ENCODE measurements at regions not wholly inside any gene's neighbourhood (a gene's known extent, or its start where the extent isn't known, plus 50 kb on each side); places are given as distances from the start of the nearest gene placed in this dataset.
"Not testable (repeated sequence)": the region's sequence is repeated elsewhere in the genome, so short reads cannot be mapped to it uniquely, and the experiment has no call there.

DNA sequence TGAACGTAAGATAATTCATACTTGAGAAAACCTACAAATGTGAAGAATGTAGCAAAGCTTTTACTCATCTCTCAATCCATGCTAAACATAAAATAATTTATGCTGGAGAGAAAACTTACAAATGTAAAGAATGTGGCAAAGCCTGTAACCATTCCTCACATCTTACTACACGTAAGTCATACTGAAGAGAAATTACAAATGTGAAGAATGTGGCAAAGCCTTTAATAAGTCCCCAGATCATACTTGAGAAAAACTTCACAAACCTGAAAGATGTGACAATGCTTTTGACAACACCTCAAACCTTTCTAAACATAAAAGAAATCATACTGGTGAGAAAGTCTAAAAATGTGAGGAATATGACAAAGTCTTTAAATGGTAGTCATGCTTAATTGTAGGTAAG is 89.4 kb downstream of the ZNF675 start:
- no peak for DNase-seq

DNA sequence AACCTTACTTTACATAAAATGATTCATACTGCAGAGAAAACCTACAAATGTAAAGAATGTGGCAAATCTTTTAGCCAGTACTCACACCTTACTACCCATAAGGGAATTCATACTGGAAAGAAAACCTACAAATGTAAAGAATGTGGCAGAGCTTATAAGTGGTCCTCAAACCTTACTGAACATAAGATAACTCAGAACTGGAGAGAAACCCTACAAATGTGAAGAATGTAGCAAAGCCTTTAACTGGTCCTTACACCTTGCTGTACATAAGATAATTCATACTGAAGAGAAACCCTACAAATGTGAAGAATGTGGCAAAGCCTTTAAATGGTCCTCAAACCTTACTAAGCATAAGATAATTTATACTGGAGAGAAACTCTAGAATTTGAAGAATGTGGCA is 90.1 kb downstream of the ZNF675 start:
- no peak for DNase-seq

DNA sequence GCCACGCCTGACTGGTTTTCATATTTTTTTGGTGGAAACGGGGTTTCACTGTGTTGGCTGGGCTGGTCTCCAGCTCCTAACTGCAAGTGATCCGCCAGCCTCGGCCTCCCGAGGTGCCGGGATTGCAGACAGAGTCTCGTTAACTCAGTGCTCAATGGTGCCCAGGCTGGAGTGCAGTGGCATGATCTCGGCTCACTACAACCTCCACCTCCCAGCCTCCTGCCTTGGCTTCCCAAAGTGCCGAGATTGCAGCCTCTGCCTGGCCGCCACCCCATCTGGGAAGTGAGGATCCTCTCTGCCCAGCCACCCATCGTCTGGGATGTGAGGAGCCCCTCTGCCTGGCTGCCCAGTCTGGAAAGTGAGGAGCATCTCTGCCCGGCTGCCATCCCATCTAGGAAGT is 92.7 kb downstream of the ZNF675 start:
- DNase-seq, result not testable (repeated sequence)

DNA sequence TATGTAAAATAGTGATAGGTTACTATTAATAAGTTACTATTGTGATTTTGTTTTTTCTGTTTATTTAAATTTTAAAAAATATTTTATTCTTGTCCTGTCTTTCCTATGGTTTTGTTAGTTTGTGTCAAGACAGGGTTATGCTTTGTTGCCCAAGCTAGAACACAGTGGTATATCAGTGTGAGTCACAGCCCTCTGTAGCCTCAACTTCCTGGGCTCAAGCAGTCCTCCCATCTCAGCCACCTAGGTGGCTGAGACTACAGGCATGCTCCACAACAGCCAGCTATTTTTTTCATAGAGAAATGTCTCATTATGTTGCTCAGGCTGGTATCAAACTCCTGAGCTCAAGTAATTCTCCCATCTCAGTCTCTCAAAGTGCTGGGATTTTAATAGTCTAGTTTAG is 99.5 kb downstream of the ZNF675 start:
- DNase-seq, result no peak

DNA sequence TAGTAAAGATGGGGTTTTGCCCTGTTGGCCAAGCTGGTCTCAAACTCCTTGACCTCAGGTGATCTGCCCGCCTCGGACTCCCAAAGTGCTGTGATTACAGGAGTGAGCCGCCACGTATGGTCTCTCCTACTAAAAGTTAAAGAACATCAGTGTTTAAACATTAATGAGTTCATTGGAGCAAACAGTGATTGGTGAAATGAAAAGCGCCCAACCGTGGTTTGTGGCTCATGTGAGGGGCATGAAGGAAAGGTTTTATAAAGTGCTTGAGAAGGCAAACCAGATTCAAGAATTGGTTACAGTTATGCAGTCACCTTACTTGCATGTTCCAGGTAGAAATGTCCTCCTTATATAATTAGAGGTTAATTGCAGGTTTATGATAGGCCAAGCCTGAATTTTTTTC is 109.5 kb downstream of the ZNF675 start:
- DNase-seq, result no peak

DNA sequence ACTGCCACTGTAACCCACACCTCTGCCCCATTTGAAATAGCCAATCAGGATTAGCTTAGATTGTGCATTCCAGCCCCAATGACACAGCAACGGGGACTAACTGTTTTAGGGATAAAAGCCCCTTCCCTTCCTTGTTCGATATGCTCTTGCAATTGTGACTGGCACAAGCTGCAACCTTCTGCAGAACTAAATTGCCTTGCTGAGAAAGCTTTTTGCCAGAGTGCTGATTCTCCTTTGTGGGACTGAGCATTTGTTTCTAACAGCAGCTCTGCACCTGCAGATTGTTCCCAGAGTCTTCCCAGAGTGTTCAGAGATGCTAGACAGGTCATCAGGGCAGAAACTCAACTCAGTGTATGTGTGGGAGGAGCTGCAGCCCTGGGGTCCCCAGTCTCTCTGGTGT is 115.8 kb downstream of the ZNF675 start:
- DNase-seq, result no peak

DNA sequence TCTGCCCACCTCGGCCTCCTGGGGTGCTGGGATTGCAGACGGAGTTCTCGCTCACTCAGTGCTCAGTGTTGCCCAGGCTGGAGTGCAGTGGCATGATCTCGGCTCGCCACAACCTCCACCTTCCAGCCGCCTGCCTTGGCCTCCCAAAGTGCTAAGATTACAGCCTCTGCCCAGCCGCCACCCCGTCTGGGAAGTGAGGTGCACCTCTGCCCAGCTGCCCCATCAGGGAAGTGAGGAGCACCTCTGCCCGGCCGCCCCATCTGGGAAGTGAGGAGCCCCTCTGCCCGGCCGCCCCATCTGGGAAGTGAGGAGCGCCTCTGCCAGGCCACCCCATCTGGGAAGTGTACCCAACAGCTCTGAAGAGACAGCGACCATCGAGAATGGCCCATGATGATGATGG is 118.9 kb downstream of the ZNF675 start:
- not testable (repeated sequence) for DNase-seq

DNA sequence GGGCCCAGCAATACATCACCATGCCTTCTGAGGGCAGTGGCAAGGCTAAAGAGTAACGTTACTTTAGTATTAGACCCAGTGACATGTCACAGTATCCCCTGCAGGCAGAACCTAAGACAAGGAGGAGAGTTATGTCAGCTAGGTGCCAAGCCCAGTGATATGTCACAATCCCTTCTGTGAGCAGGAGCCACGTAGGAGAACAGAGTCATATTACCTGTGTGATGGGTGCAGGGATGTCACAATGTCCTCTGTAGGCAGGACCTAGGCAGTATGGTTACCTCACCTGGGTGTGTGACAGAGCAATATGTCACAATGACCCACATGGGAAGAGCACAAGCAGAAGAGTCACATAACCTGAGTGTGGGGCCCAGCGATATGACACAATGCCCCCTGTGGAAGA is 121.8 kb downstream of the ZNF675 start:
- no peak for DNase-seq

DNA sequence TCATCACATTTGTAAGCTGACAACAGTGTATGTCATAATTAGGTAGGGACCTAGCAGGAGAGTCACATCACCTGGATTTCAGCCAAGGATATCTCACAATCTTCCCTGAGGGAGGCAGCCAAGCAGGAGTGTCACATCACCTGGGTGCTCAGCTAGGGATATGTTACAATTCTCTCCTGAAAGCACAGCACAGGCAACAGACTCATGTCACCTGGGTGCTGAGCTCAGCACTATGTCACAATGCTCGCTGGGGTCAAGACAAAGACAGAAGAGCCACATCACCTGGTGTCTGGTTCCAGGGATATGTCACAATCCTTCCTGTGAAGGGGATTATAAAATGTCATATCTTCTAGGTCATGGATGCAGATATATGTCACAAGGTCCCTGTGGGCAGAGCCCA is 123.7 kb downstream of the ZNF675 start:
- no peak for DNase-seq

DNA sequence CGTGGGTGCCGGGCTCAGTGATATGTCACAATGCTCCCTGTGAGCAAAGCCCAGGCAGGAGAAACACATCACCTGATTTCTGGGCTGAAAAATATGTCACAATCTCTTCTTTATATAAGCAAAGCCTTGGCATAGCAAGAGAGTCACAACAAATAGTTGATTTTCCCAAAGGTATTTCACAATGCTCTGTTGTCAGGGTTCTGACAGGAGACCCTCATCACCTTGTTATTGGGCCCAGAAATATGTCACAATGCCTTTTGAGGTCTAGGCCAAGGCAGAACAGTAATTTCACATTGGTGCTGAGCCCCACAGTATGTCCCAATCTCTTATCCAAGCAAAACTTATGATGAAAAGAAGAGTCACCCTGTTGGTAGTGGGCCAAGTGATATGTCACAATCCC is 125.7 kb downstream of the ZNF675 start:
- DNase-seq, result no peak

DNA sequence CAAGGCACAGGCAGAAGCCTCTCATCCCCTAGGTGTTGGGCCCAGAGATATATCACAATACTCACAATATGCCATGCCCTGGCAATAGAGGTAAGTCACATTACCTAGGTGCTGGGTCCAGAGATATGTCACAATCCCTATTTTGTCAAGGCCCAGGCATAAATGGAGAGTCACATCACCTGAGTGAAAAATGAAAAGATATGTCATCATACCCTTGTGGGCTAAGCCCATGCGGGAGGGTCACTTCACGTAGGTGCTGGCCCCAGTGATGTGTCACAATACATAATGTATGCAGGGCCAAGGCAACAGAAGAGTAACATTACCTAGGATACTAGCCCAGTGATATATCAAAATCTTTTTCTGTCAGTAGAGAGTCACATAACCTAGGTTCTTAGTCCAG is 127.0 kb downstream of the ZNF675 start:
- no peak for DNase-seq

DNA sequence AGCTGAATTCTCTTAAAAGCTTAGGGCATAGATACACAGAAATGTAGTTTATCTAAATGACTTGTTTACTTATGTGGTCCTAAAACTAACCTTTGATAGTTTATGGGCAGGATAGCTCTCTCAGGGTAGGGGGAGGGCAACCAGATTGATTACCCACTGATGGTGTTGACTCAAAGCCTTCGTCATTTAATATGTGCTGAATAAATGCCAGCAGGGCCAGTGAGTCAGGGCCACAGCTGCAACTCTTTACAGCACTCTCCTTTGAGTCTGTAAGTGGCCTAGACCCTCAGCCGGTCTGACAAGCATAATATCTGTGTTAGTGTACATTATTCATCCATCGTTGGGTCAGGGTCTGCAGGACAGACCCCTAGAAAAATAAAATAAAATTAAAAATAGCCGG is 128.5 kb downstream of the ZNF675 start:
- DNase-seq, result no peak

DNA sequence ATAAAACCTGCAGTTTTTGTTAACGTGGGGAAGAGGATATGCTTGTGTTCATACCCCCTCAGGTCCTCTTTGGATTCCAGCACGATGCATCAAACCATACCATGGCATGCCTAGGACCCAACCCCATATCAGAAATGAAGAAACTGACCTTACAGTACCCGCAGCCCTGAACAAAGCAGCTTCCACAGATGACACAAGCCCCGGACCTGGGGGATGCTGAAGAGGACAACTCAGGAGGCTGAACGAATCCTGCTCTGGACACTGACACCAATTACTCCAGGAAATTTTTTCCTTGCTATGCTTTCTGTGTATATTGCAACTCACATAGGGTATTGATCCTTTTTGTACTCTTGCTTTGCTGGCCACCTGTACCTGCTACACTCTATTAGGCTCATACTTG is 129.6 kb downstream of the ZNF675 start:
- DNase-seq, result no peak

DNA sequence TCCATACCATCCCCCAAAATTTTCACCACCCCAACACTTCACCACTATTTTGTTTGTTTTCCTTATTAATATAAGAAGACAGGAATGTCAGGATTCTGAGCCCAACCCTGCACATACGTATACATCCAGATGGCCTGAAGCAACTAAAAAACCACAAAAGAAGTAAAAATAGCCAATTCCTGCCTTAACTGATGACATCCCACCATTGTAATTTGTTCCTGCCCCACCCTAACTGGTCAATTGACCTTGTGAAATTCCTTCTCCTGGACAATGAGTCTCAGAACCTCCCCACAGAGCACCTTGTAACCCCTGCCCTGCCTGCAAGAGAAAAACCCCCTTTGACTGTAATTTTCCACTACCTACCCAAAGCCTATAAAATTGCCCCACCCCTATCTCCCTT is 132.5 kb downstream of the ZNF675 start:
- DNase-seq, result no peak

DNA sequence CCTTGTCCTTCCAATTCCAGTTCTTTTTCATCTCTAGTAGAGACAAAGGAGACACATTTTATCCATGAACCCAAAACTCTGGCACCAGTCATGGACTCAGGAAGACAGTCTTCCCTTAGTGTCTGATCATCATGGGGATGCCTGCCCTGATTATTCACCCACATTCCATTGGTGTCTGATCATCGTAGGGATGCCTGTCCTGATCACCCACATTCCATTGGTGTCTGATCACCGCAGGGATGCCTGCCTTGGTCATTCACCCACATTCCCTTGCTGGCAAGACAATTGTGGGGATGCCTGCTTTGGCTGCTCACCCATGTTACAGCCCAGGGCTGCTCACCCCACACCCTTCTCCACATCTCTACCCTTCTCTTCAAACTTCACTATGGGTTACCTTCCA is 136.9 kb downstream of the ZNF675 start:
- not testable (repeated sequence) for DNase-seq

DNA sequence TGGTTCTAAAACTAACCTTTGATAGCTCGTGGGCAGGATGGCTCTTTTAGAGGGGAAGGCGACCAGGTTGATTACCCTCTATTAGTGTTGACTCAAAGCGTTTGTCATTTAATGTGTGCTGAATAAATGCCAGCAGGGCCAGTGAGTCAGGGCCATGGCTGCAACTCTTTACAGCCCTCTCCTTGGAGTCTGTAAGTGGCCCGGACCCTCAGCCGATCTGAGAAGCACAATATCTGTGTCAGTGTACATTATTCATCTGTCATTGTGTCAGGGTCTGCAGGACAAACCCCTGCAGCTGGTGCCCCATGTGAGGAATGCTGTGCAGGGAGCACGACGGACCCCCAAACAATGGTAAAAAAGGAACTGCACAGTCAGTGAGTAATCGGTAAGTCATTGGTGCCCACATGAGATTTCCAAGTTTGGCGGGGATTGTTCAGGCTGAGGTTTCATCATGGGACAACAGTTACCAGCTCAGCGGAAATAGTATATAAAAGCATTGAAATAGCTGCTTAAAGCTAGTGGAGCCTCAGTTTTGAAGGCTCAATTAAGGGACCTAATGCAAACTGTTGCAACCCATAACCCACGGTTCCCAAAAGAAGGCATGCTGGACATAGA is 139.1 kb downstream of the ZNF675 start:
- DNase-seq, result no peak

DNA sequence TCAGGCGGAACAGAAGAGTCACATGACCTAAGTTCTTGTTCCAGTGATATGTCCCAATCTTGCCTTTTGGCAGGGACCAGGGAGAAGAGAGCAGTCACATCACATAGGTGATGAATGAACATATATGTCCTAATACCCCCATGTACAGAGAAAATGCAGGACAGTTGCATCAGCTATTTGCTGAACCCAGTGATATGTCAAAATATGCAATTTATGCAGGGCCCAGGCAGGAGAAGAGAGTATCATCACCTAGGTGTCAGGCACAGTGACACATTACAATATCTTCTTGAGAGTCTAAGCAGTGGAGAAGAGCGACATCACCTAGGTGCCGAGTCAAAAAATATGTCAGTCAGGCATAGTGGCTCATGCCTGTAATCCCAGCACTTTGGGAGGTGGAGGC is 139.9 kb downstream of the ZNF675 start:
- no peak for DNase-seq

DNA sequence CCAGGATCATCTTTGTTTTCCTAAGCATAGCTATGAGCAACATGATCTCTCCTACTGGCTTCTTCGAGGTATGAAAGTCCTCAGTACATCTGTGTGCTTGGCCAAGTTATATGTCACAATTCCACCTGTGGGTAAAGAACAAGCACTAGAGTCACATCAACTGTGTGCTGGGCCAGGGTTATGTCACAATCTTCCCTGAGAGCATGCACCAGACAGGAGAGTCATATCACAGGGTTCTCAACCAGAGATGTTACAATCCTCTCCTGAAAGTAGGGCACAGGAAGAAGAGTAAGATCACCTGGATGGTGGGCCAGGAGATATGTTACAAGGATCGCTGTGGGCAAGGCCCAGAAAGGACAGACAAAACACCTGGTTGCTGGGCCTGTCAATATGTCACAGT is 143.7 kb downstream of the ZNF675 start:
- no peak for DNase-seq

DNA sequence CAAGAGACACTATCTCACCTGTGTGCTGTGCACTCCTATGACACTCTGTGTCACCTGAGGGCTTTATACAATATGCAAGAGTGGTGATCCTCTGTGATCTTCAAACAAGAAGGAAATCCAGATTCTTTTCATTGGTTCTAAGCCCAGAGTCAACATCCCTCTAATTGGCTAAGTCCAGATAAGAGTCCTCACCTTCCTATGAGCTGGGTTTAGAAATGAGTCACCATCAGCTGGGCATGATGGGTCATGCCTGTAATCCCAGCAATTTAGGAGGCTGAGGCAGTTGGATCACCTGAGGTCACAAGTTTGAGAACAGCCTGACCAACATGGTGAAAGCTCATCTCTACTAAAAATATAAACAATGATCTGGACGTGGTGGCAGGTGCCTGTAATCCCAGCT is 144.4 kb downstream of the ZNF675 start:
- DNase-seq, result no peak

DNA sequence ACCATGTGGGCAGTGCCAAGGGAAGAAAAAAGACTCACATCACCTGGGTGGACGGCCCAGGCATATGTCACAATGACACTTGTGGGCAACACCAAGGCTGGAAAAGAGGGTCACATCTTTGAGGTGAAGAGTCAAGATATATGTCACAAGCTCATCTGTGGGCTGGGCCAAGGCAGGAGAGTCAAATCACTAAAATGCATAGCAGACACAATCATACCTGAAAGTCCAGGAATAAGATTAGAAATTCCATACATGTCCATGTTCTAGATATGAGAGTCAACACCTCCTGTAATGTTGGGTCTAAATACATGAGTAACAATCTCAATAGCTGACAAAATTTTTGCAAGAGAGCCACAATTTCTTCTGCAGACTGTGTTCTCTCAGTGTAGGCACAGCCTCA is 145.0 kb downstream of the ZNF675 start:
- no peak for DNase-seq

DNA sequence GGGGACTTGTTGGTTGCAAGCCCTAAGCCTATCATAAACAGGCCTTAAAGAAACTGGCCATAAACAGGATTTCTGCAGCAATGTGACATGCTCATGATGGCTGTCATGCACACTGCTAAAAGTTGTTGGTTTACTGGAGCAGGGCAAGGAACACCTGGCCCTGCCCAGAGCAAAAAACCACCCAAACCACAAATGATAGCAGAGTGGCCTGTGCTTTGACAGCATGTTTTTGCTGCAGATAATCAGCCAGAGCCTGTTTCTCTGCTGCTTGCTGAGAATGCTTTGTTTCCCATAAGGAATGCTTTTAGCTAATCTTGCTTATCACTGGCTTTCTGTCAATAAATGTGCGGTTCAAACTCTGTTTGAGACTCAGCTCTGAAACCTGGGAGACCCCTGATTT is 144.9 kb upstream of the ZNF91 start:
- not testable (repeated sequence) for DNase-seq

DNA sequence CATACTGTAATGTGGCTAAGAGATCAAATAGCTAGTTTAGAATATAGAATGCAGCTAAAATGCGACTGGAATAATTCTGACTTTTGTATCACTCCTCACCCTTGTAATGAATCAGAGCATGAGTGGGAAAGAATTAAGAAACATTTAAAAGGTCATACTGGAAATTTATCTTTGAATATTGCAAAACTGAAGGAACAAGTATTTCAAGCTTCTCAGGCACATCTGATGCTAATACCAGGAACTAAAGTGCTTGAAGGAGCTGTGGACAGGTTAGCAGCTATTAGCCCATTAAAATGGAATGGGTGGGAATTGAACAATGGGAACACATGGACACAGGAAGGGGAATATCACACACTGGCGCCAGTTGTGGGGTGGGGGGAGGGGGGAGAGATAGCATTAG is 144.2 kb upstream of the ZNF91 start:
- DNase-seq, result no peak

DNA sequence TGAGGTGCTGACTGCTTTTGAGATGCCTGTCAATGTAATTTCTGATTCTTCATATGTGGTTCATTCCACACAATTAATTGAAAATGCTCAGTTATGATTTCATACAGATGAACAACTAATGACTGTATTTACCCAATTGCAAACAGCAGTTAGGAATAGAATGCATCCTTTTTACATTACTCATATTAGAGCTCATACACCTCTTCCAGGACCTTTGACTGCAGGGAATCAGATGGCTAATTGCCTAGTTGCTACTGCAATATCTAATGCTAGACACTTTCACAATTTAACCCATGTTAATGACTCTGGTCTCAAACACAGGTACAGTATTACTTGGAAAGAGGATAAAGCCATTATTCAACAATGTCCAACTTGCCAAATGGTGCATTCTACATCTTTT is 141.9 kb upstream of the ZNF91 start:
- not testable (repeated sequence) for DNase-seq

DNA sequence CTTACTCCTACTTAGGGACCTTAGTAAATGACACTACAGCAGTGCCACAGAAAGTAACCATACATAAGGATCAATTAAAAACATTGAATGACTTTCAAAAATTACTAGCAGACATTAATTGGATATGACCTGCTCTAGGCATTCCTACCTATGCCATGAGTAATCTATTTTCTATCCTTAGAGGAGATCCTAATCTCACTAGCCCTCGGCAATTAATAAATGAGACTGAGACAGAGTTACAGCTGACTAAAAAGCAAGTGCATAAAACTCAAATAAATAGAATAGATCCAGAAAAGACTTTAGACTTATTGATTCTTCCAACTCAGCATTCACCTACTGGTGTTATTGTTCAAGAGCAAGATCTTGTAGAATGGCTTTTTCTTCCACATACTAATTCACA is 141.1 kb upstream of the ZNF91 start:
- not testable (repeated sequence) for DNase-seq

DNA sequence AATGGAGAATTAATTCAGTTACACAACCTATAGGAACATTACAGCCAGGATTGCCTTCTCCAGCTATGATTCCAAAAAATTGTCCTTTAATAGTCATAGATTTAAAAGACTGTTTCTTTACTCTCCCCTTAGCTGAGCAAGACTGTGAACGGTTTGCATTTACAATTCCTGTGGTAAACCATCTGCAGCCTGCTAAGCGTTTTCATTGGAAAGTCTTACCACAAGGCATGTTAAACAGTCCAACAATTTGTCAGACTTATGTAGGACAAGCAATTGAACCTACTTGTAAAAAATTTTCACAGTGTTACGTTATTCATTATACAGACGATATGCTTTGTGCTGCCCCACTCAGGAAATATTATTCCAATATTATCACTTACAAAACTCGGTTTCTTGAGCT is 140.6 kb upstream of the ZNF91 start:
- DNase-seq, result not testable (repeated sequence)

DNA sequence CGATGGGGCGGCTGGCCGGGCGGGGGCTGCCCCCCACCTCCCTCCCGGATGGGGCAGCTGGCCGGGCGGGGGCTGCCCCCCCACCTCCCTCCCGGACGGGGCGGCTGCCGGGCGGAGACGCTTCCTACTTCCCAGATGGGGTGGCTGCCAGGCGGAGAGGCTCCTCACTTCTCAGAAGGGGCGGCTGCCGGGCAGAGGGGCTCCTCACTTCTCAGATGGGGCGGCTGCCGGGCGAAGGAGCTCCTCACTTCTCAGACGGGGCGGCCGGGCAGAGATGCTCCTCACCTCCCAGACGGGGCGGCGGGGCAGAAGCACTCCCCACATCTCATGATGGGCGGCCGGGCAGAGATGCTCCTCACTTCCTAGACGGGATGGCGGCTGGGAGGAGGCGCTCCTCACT is 138.2 kb upstream of the ZNF91 start:
- not testable (repeated sequence) for DNase-seq

Data from DMS79 (cell line).